ENCODE measurements at regions not wholly inside any gene's neighbourhood (a gene's known extent, or its start where the extent isn't known, plus 50 kb on each side); places are given as distances from the start of the nearest gene placed in this dataset.

GRCh38 chr14:46054526-46054925 lies 597.1 kb downstream of the RPL10L start:
- Histone ChIP-seq H3K27me3 (ENCODE audit: insufficient read depth, low read length) (no peaks in the 10 kb centered on the region), H3K9me3 (ENCODE audit: low read length) (no peaks in the 10 kb centered on the region), H3K36me3 (ENCODE audit: insufficient read depth, low read length) (no peaks in the 10 kb centered on the region), H3K4me3 (ENCODE audit: low read length) (no peak overlapping the region), H3K4me1 (ENCODE audit: insufficient read depth, low read length) (peaks cover 4% of the 10 kb centered on the region), H2AFZ (ENCODE audit: low read depth, low read length) (no peak overlapping the region)

- Histone ChIP-seq H3K36me3 (ENCODE audit: insufficient read depth, low read length) (no peaks in the 10 kb centered on the region), H3K27me3 (ENCODE audit: insufficient read depth, low read length) (no peaks in the 10 kb centered on the region), H3K9me3 (ENCODE audit: low read length) (no peaks in the 10 kb centered on the region), H3K4me1 (ENCODE audit: insufficient read depth, low read length) (peaks cover 4% of the 10 kb centered on the region), H3K4me3 (ENCODE audit: low read length) (no peak overlapping the region), H2AFZ (ENCODE audit: low read depth, low read length) (no peak overlapping the region)
These were observed 598.4 kb downstream of the RPL10L start for GRCh38 chr14:46053221-46053620.

GRCh38 chr14:46051796-46052195 lies 599.8 kb downstream of the RPL10L start:
- H2AFZ ChIP-seq (ENCODE audit: low read depth, low read length) = no peak overlapping the region
- no peaks in the 10 kb centered on the region for H3K27me3 ChIP-seq (ENCODE audit: insufficient read depth, low read length)
- H3K4me1 ChIP-seq (ENCODE audit: insufficient read depth, low read length) = peaks cover 4% of the 10 kb centered on the region
- H3K36me3 ChIP-seq (ENCODE audit: insufficient read depth, low read length) = no peaks in the 10 kb centered on the region
- no peaks in the 10 kb centered on the region for H3K9me3 ChIP-seq (ENCODE audit: low read length)
- no peak overlapping the region for H3K4me3 ChIP-seq (ENCODE audit: low read length)

GRCh38 chr14:46048127-46048526 lies 603.5 kb downstream of the RPL10L start:
- Histone ChIP-seq H3K27me3 (ENCODE audit: insufficient read depth, low read length) (no peaks in the 10 kb centered on the region), H3K4me3 (ENCODE audit: low read length) (no peak overlapping the region), H3K4me1 (ENCODE audit: insufficient read depth, low read length) (peaks cover 4% of the 10 kb centered on the region)

GRCh38 chr14:46036099-46036498 lies 615.5 kb downstream of the RPL10L start:
- no peak overlapping the region for H3K4me3 ChIP-seq (ENCODE audit: low read length)
- no peaks in the 10 kb centered on the region for H3K36me3 ChIP-seq (ENCODE audit: insufficient read depth, low read length)
- H3K27me3 ChIP-seq (ENCODE audit: insufficient read depth, low read length) = no peaks in the 10 kb centered on the region
- H2AFZ ChIP-seq (ENCODE audit: low read depth, low read length) = no peak overlapping the region
- H3K9me3 ChIP-seq (ENCODE audit: low read length) = no peaks in the 10 kb centered on the region
- no peaks in the 10 kb centered on the region for H3K4me1 ChIP-seq (ENCODE audit: insufficient read depth, low read length)

More at GRCh38 chr14:46048127-46048526, 603.5 kb downstream of the RPL10L start:
- Histone ChIP-seq H3K36me3 (ENCODE audit: insufficient read depth, low read length) (no peaks in the 10 kb centered on the region), H3K9me3 (ENCODE audit: low read length) (no peaks in the 10 kb centered on the region), H2AFZ (ENCODE audit: low read depth, low read length) (no peak overlapping the region)

GRCh38 chr14:46034305-46034704 lies 617.3 kb downstream of the RPL10L start:
- no peak overlapping the region for H3K4me3 ChIP-seq (ENCODE audit: low read length)
- no peaks in the 10 kb centered on the region for H3K4me1 ChIP-seq (ENCODE audit: insufficient read depth, low read length)
- H3K27me3 ChIP-seq (ENCODE audit: insufficient read depth, low read length) = no peaks in the 10 kb centered on the region
- no peaks in the 10 kb centered on the region for H3K36me3 ChIP-seq (ENCODE audit: insufficient read depth, low read length)
- no peaks in the 10 kb centered on the region for H3K9me3 ChIP-seq (ENCODE audit: low read length)
- no peak overlapping the region for H2AFZ ChIP-seq (ENCODE audit: low read depth, low read length)

- H3K4me1 ChIP-seq (ENCODE audit: insufficient read depth, low read length) = no peaks in the 10 kb centered on the region
- no peak overlapping the region for H3K4me3 ChIP-seq (ENCODE audit: low read length)
- no peak overlapping the region for H2AFZ ChIP-seq (ENCODE audit: low read depth, low read length)
- no peaks in the 10 kb centered on the region for H3K36me3 ChIP-seq (ENCODE audit: insufficient read depth, low read length)
- no peaks in the 10 kb centered on the region for H3K27me3 ChIP-seq (ENCODE audit: insufficient read depth, low read length)
- H3K9me3 ChIP-seq (ENCODE audit: low read length) = no peaks in the 10 kb centered on the region
These were observed 632.6 kb downstream of the RPL10L start for GRCh38 chr14:46018846-46019420.

- no peaks in the 10 kb centered on the region for H3K27me3 ChIP-seq (ENCODE audit: insufficient read depth, low read length)
- H3K36me3 ChIP-seq (ENCODE audit: insufficient read depth, low read length) = no peaks in the 10 kb centered on the region
- no peak overlapping the region for H3K4me3 ChIP-seq (ENCODE audit: low read length)
- H2AFZ ChIP-seq (ENCODE audit: low read depth, low read length) = no peak overlapping the region
- H3K9me3 ChIP-seq (ENCODE audit: low read length) = no peaks in the 10 kb centered on the region
- H3K4me1 ChIP-seq (ENCODE audit: insufficient read depth, low read length) = no peaks in the 10 kb centered on the region
These were observed 643.2 kb downstream of the RPL10L start for GRCh38 chr14:46008348-46008747.

- no peaks in the 10 kb centered on the region for H3K27me3 ChIP-seq (ENCODE audit: insufficient read depth, low read length)
- no peak overlapping the region for H2AFZ ChIP-seq (ENCODE audit: low read depth, low read length)
- no peaks in the 10 kb centered on the region for H3K9me3 ChIP-seq (ENCODE audit: low read length)
These were observed 653.0 kb downstream of the RPL10L start for GRCh38 chr14:45998554-45998953.

GRCh38 chr14:45990252-45990651 lies 661.3 kb downstream of the RPL10L start:
- H3K9me3 ChIP-seq (ENCODE audit: low read length) = no peaks in the 10 kb centered on the region

More at GRCh38 chr14:45998554-45998953, 653.0 kb downstream of the RPL10L start:
- Histone ChIP-seq H3K4me1 (ENCODE audit: insufficient read depth, low read length) (no peaks in the 10 kb centered on the region), H3K4me3 (ENCODE audit: low read length) (no peak overlapping the region), H3K36me3 (ENCODE audit: insufficient read depth, low read length) (no peaks in the 10 kb centered on the region)

GRCh38 chr14:45976001-45976400 lies 675.6 kb downstream of the RPL10L start:
- H3K4me1 ChIP-seq (ENCODE audit: insufficient read depth, low read length) = no peaks in the 10 kb centered on the region
- H3K9me3 ChIP-seq (ENCODE audit: low read length) = no peaks in the 10 kb centered on the region
- no peak overlapping the region for H3K4me3 ChIP-seq (ENCODE audit: low read length)
- H3K27me3 ChIP-seq (ENCODE audit: insufficient read depth, low read length) = no peaks in the 10 kb centered on the region
- H2AFZ ChIP-seq (ENCODE audit: low read depth, low read length) = no peak overlapping the region
- H3K36me3 ChIP-seq (ENCODE audit: insufficient read depth, low read length) = no peaks in the 10 kb centered on the region

More at GRCh38 chr14:45990252-45990651, 661.3 kb downstream of the RPL10L start:
- no peaks in the 10 kb centered on the region for H3K36me3 ChIP-seq (ENCODE audit: insufficient read depth, low read length)
- no peak overlapping the region for H2AFZ ChIP-seq (ENCODE audit: low read depth, low read length)
- no peak overlapping the region for H3K4me3 ChIP-seq (ENCODE audit: low read length)
- no peaks in the 10 kb centered on the region for H3K4me1 ChIP-seq (ENCODE audit: insufficient read depth, low read length)
- H3K27me3 ChIP-seq (ENCODE audit: insufficient read depth, low read length) = no peaks in the 10 kb centered on the region

GRCh38 chr14:45972416-45972815 lies 679.2 kb downstream of the RPL10L start:
- Histone ChIP-seq H3K4me1 (ENCODE audit: insufficient read depth, low read length) (no peaks in the 10 kb centered on the region), H3K4me3 (ENCODE audit: low read length) (no peak overlapping the region), H3K36me3 (ENCODE audit: insufficient read depth, low read length) (no peaks in the 10 kb centered on the region), H3K27me3 (ENCODE audit: insufficient read depth, low read length) (no peaks in the 10 kb centered on the region), H2AFZ (ENCODE audit: low read depth, low read length) (no peak overlapping the region), H3K9me3 (ENCODE audit: low read length) (no peaks in the 10 kb centered on the region)

- Histone ChIP-seq H3K4me1 (ENCODE audit: insufficient read depth, low read length) (no peaks in the 10 kb centered on the region), H3K9me3 (ENCODE audit: low read length) (no peaks in the 10 kb centered on the region), H3K36me3 (ENCODE audit: insufficient read depth, low read length) (no peaks in the 10 kb centered on the region), H2AFZ (ENCODE audit: low read depth, low read length) (no peak overlapping the region), H3K27me3 (ENCODE audit: insufficient read depth, low read length) (no peaks in the 10 kb centered on the region), H3K4me3 (ENCODE audit: low read length) (no peak overlapping the region)
These were observed 681.0 kb downstream of the RPL10L start for GRCh38 chr14:45970621-45971020.

- H3K9me3 ChIP-seq (ENCODE audit: low read length) = no peaks in the 10 kb centered on the region
- no peaks in the 10 kb centered on the region for H3K36me3 ChIP-seq (ENCODE audit: insufficient read depth, low read length)
- no peak overlapping the region for H3K4me3 ChIP-seq (ENCODE audit: low read length)
- H3K27me3 ChIP-seq (ENCODE audit: insufficient read depth, low read length) = no peaks in the 10 kb centered on the region
- no peaks in the 10 kb centered on the region for H3K4me1 ChIP-seq (ENCODE audit: insufficient read depth, low read length)
- no peak overlapping the region for H2AFZ ChIP-seq (ENCODE audit: low read depth, low read length)
These were observed 683.5 kb downstream of the RPL10L start for GRCh38 chr14:45968037-45968436.
